Mesendoderm (in vitro differentiated cells): ENCODE measurements at regions not wholly inside any gene's neighbourhood (a gene's known extent, or its start where the extent isn't known, plus 50 kb on each side); places are given as distances from the start of the nearest gene placed in this dataset.
"Not testable (repeated sequence)": the region's sequence is repeated elsewhere in the genome, so short reads cannot be mapped to it uniquely, and the experiment has no call there.

Experiments
- DNase-seq: peaks from one replicate; pipeline ENCODE4 v3.0.0; 2013
- H2AK5ac ChIP-seq: 2 replicates; pipeline ENCODE4 v1.6.1; 2013; ENCODE audit warnings: low read length, inconsistent platforms
- H2BK120ac ChIP-seq: 2 replicates; pipeline ENCODE4 v1.6.1; 2013; ENCODE audit warnings: low read depth, mild to moderate bottlenecking, low read length, moderate library complexity, mixed read lengths
- H2BK15ac ChIP-seq: replicated peaks from 2 replicates; pipeline ENCODE4 v1.6.1; 2013; ENCODE audit warnings: low read depth, mild to moderate bottlenecking, moderate library complexity
- H2BK5ac ChIP-seq: 2 replicates; pipeline ENCODE4 v1.6.1; 2013; ENCODE audit warnings: low read length, inconsistent platforms
- H3K18ac ChIP-seq: 2 replicates; pipeline ENCODE4 v1.6.1; 2013; ENCODE audit warnings: mild to moderate bottlenecking, low read length, mixed read lengths
- H3K23ac ChIP-seq: one replicate; pipeline ENCODE4 v1.6.1; 2013; ENCODE audit warnings: low read length
- H3K27ac ChIP-seq: 2 replicates; pipeline ENCODE4 v1.5.1; 2013; ENCODE audit warnings: low read depth, mild to moderate bottlenecking, inconsistent platforms, low read length, moderate library complexity
- H3K27me3 ChIP-seq: 2 replicates; pipeline ENCODE4 v1.6.1; 2013; ENCODE audit warnings: low read length, control low read depth, mild to moderate bottlenecking, inconsistent platforms; ENCODE audit not compliant: insufficient read depth, poor library complexity
- H3K36me3 ChIP-seq: 2 replicates; pipeline ENCODE4 v1.6.1; 2013; ENCODE audit warnings: low read length, inconsistent platforms; ENCODE audit not compliant: control insufficient read depth, insufficient read depth
- H3K4ac ChIP-seq: one replicate; pipeline ENCODE4 v1.6.1; 2013; ENCODE audit warnings: low read depth, mild to moderate bottlenecking, low read length, moderate library complexity
- H3K4me1 ChIP-seq: 2 replicates; pipeline ENCODE4 v1.6.1; 2013; ENCODE audit warnings: low read depth, low read length, inconsistent platforms; ENCODE audit not compliant: control insufficient read depth
- H3K4me2 ChIP-seq: 2 replicates; pipeline ENCODE4 v1.6.1; 2013; ENCODE audit warnings: low read length
- H3K4me3 ChIP-seq: 2 replicates; pipeline ENCODE4 v1.5.1; 2013; ENCODE audit warnings: mild to moderate bottlenecking, low read length
- H3K56ac ChIP-seq: one replicate; pipeline ENCODE4 v1.6.1; 2013; ENCODE audit warnings: low read length
- H3K79me1 ChIP-seq: 2 replicates; pipeline ENCODE4 v1.6.1; 2013; ENCODE audit warnings: low read length, inconsistent platforms
- H3K79me2 ChIP-seq: 2 replicates; pipeline ENCODE4 v1.6.1; 2013; ENCODE audit warnings: mild to moderate bottlenecking, low read length; ENCODE audit not compliant: control insufficient read depth, insufficient read depth
- H3K9ac ChIP-seq: 2 replicates; pipeline ENCODE4 v1.6.1; 2013; ENCODE audit warnings: low read length, inconsistent platforms
- H4K5ac ChIP-seq: one replicate; pipeline ENCODE4 v1.6.1; 2013; ENCODE audit warnings: low read length
- H4K8ac ChIP-seq: one replicate; pipeline ENCODE4 v1.6.1; 2013; ENCODE audit warnings: low read depth, mild to moderate bottlenecking, control low read depth, low read length, moderate library complexity
- WGBS: extraction: QIAGEN DNeasy Blood & Tissue Kit; methylation state at CpG from one replicate; pipeline ENCODE4 v1.1.7; 2013; ENCODE audit warnings: low lambda C conversion rate, missing lambda C conversion rate; ENCODE audit not compliant: insufficient coverage; ENCODE audit errors: extremely low coverage; 5-methylcytosine and 5-hydroxymethylcytosine counted together

DNA sequence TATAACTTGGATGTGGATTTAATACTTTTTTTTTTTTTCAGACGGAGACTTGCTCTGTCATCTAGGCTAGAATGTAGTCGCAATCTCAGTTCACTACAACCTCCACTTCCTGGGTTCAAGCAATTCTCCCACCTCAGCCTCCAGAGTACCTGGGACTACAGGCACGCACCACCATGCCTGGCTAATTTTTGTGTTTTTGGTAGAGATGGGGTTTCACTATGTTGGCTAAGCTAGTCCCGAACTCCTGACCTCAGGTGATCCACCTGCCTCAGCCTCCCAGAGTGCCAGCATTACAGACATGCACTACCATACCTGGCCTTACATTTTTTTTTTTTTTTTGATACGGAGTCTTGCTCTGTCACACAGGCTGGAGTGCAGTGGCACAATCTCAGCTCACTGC lies 85.6 kb upstream of the BTN3A2 start:
- H3K36me3 ChIP-seq, H3K27ac ChIP-seq, H3K4me3 ChIP-seq, H3K79me2 ChIP-seq, H4K8ac ChIP-seq, DNase-seq, H2AK5ac ChIP-seq, H3K4me1 ChIP-seq, H3K56ac ChIP-seq, H3K27me3 ChIP-seq, H3K4me2 ChIP-seq, H4K5ac ChIP-seq, H2BK120ac ChIP-seq, H3K18ac ChIP-seq, H3K9ac ChIP-seq, H2BK5ac ChIP-seq, H2BK15ac ChIP-seq, H3K79me1 ChIP-seq, H3K23ac ChIP-seq, H3K4ac ChIP-seq: not testable (repeated sequence)
- WGBS, result no CpG with 5 or more reads among the region's 5 CpGs

- H3K27ac ChIP-seq, result no peak overlapping the region
- H3K4me1 ChIP-seq, result no peaks in the 10 kb centered on the region
- no peak overlapping the region for H2BK120ac ChIP-seq
- no peaks in the 10 kb centered on the region for H3K36me3 ChIP-seq
- no peak overlapping the region for H3K23ac ChIP-seq
- H2AK5ac ChIP-seq, result no peak overlapping the region
- H2BK5ac ChIP-seq, result no peak overlapping the region
- WGBS, result no CpG with 5 or more reads among the region's 1 CpG
- no peak overlapping the region for H2BK15ac ChIP-seq
- H3K27me3 ChIP-seq, result no peaks in the 10 kb centered on the region
- no peak overlapping the region for H3K4me2 ChIP-seq
- H3K18ac ChIP-seq, result no peak overlapping the region
- no peaks in the 10 kb centered on the region for H3K79me1 ChIP-seq
- no peaks in the 10 kb centered on the region for H3K79me2 ChIP-seq
- H4K8ac ChIP-seq, result no peak overlapping the region
- no peak for DNase-seq
- no peak overlapping the region for H4K5ac ChIP-seq
- no peak overlapping the region for H3K4ac ChIP-seq
- no peak overlapping the region for H3K4me3 ChIP-seq
- no peak overlapping the region for H3K56ac ChIP-seq
- H3K9ac ChIP-seq, result no peak overlapping the region
These were observed 84.6 kb upstream of the BTN3A2 start for GRCh38 chr6:26280407-26280806.

DNA sequence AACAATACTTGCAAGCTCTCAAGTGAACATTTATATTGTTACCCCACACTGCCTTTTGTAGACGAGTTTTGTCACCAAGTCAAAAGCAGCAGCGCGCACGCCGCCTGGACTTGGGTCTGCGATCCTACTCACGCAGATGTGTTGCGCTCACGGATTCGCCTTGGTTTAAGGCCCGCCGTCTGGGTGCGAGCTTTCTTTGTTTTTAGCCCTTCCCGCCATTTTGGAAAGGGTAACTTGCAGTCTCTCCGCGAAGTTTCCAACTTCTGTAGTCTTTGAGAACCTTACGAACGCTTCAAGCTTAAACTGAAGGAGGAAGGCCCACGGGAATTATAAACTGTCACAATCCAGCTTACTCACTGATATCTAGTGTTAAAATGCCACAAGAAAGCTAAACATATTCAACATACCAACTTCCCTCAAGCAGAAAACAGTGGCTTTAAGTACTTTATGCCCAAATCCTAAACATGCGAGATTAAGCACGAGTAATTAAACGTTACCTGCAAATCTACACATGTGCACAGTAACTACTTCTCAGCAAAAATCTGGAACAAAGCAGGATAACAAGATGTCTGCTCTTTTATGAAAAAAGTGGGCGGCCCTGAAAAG lies 80.4 kb upstream of the BTN3A2 start:
- peak; percentile 87 for DNase-seq
- H2BK15ac ChIP-seq, result no peak overlapping the region
- H2BK120ac ChIP-seq, result no peak overlapping the region

DNA sequence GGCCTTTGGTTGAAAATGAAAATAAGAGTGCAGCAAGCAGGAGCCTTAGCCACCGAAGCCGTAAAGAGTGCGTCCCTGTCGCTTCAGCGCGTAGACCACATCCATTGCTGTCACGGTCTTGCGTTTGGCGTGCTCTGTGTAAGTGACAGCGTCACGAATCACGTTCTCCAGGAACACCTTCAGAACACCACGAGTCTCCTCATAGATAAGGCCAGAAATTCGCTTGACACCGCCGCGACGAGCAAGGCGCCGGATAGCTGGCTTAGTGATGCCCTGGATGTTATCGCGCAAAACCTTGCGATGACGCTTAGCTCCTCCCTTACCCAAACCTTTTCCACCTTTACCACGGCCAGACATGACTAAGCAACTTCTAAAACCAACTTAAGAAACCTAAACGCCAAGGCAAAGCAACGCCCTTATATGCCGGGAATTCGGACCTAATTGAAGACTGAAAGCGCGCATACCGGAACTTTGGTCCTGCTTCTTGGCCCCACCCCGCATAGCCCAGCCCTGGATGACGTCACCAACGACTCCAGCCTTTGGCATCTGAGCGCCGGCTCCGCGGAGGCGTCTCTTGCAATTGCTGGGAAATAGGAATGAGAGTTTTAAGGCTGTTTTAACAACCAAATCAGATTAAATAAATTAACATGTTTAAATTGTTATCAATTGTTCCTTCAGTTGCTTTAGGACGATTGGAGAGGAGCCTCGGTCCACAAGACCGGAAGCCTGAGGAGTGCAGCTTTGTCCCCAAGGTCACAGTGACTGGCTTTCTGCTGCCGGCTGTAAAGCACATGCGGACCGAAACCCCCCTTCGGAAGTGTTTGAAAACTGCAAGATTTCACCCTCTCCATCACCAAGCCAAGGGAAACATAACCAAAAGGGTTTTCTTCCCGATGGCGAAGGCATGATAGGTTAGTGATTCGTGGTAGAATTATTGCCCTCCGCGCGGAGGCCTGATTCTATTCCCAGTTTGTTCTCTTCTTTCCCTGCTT lies 79.6 kb upstream of the BTN3A2 start:
- H3K79me1 ChIP-seq, result no peaks in the 10 kb centered on the region
- no peaks in the 10 kb centered on the region for H3K4me1 ChIP-seq
- no peaks in the 10 kb centered on the region for H3K27me3 ChIP-seq
- H3K18ac ChIP-seq, result peak overlapping the region; percentile 95
- H3K36me3 ChIP-seq, result no peaks in the 10 kb centered on the region
- H3K4ac ChIP-seq, result peak overlapping the region; percentile 91
- peak; percentile 100 for DNase-seq
- peak overlapping the region; percentile 30 for H4K8ac ChIP-seq
- no peak overlapping the region for H2AK5ac ChIP-seq
- peak overlapping the region; percentile 74 for H3K27ac ChIP-seq
- H3K23ac ChIP-seq, result peak overlapping the region; percentile 69
- H2BK15ac ChIP-seq, result no peak overlapping the region
- H3K56ac ChIP-seq, result peak overlapping the region; percentile 97
- H3K9ac ChIP-seq, result peak overlapping the region; percentile 98
- peak overlapping the region; percentile 74 for H2BK5ac ChIP-seq
- H3K79me2 ChIP-seq, result no peaks in the 10 kb centered on the region
- peak overlapping the region; percentile 24 for H2BK120ac ChIP-seq
- H4K5ac ChIP-seq, result no peak overlapping the region
- H3K4me3 ChIP-seq, result peak overlapping the region; percentile 93
- no CpG with 5 or more reads among the region's 53 CpGs for WGBS
- H3K4me2 ChIP-seq, result peak overlapping the region; percentile 66

More for the DNA sequence above, 80.4 kb upstream of the BTN3A2 start:
- Histone ChIP-seq H3K27me3 (no peaks in the 10 kb centered on the region), H3K36me3 (no peaks in the 10 kb centered on the region), H2BK5ac (peak overlapping the region; percentile 46), H3K23ac (no peak overlapping the region), H2AK5ac (no peak overlapping the region), H3K4me2 (peak overlapping the region; percentile 42), H3K56ac (peak overlapping the region; percentile 97), H3K79me2 (no peaks in the 10 kb centered on the region), H3K79me1 (no peaks in the 10 kb centered on the region), H3K18ac (peak overlapping the region; percentile 52), H3K9ac (peak overlapping the region; percentile 96), H3K27ac (peak overlapping the region; percentile 18), H4K8ac (no peak overlapping the region), H3K4ac (peak overlapping the region; percentile 91), H3K4me3 (peak overlapping the region; percentile 86), H4K5ac (no peak overlapping the region), H3K4me1 (no peaks in the 10 kb centered on the region)
- no CpG with 5 or more reads among the region's 23 CpGs for WGBS

DNA sequence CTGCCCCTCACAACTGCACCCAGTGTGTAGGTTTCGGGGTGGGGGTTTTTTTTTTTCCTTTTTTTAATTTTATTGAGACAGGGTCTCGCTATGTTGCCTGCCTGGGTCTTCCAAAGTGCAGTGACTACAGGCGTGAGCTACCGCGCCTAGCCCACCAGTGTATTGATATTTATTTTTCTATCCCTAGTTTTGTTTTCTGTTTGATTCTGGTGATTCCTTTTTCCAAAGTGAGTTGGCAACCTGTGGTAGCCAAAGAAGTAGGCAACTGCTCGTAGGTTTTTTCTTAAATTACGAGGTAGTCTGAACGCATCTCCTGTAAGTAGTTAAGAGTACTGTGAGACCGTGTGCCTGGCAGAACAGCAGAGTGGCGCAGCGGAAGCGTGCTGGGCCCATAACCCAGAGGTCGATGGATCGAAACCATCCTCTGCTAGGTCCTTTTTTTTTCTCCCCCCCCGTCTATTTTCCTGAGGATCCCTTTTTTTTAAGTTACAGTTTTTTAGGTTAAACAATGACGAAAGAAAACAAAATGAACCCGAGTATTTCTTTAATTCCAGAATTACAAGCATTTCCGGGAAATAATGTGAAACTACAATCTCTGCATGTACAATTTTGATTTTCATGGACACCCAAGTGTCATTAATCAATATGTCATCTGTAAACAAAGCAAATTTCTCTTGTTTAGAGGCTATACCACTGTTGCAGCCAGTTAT lies 78.7 kb upstream of the BTN3A2 start:
- Histone ChIP-seq H3K23ac (no peak overlapping the region), H3K4me2 (peak overlapping the region; percentile 66), H3K79me2 (no peaks in the 10 kb centered on the region), H3K56ac (peak overlapping the region; percentile 96), H3K4me3 (peak overlapping the region; percentile 93), H3K79me1 (no peaks in the 10 kb centered on the region), H3K18ac (peak overlapping the region; percentile 95), H3K27me3 (no peaks in the 10 kb centered on the region), H2AK5ac (no peak overlapping the region), H3K27ac (peak overlapping the region; percentile 74), H3K4ac (peak overlapping the region; percentile 71), H2BK120ac (peak overlapping the region; percentile 24), H3K9ac (peak overlapping the region; percentile 98), H4K5ac (no peak overlapping the region), H3K36me3 (no peaks in the 10 kb centered on the region), H4K8ac (peak overlapping the region; percentile 30), H2BK15ac (no peak overlapping the region), H3K4me1 (no peaks in the 10 kb centered on the region), H2BK5ac (peak overlapping the region; percentile 74)
- no CpG with 5 or more reads among the region's 18 CpGs for WGBS
- DNase-seq, result peak; percentile 62
